H1 (cell line): ENCODE measurements at regions not wholly inside any gene's neighbourhood (a gene's known extent, or its start where the extent isn't known, plus 50 kb on each side); places are given as distances from the start of the nearest gene placed in this dataset.

ENCODE experiments used
- CTCF ChIA-PET: fragments of 300-600 bp; sonication (Branson Sonifier 250); formaldehyde crosslinking; loops from one replicate; lab custom pipeline; 2021; ENCODE audit not compliant: partially characterized antibody; lab: Charles Lee
- POLR2A ChIA-PET: fragments of 300-600 bp; sonication (Branson Sonifier 250); formaldehyde crosslinking; loops from one replicate; lab custom pipeline; 2021; ENCODE audit warnings: inconsistent platforms; ENCODE audit not compliant: partially characterized antibody; lab: Charles Lee
- DNase-seq, 2 experiments: peaks; one replicate each; pipeline versions ENCODE4 v3.0.0 to v3.0.0-alpha.2; 2010 to 2022; ENCODE audit warnings: low spot score in 2 of 2, low read depth in 1 of 2, mixed read lengths in 1 of 2
- FAIRE-seq: peaks from 2 replicates; lab custom pipeline; 2011; peaks lifted over from hg19 to GRCh38; lab: Jason Lieb, UNC
- H2AFZ ChIP-seq: 2 replicates; pipeline ENCODE4 v1.8.1; 2012; ENCODE audit warnings: low read length, inconsistent platforms
- H2AK5ac ChIP-seq: 2 replicates; pipeline ENCODE4 v1.6.1; 2013; ENCODE audit warnings: low read depth, low read length
- H2BK120ac ChIP-seq: replicated peaks from 2 replicates; pipeline ENCODE3; 2013; ENCODE audit warnings: low read depth, low read length, inconsistent platforms
- H2BK12ac ChIP-seq: 2 replicates; pipeline ENCODE4 v1.6.1; 2013; ENCODE audit warnings: low read depth, low read length
- H2BK15ac ChIP-seq: 2 replicates; pipeline ENCODE4 v1.6.1; 2013; ENCODE audit warnings: low read length
- H2BK20ac ChIP-seq: 2 replicates; pipeline ENCODE4 v1.6.1; 2013; ENCODE audit warnings: low read length
- H2BK5ac ChIP-seq: 2 replicates; pipeline ENCODE4 v1.6.1; 2013; ENCODE audit warnings: low read depth, low read length
- H3K14ac ChIP-seq: 2 replicates; pipeline ENCODE4 v1.6.1; 2013; ENCODE audit warnings: inconsistent platforms; ENCODE audit not compliant: insufficient read length
- H3K18ac ChIP-seq: 2 replicates; pipeline ENCODE4 v1.6.1; 2013; ENCODE audit warnings: low read length; ENCODE audit errors: extremely low read depth
- H3K23ac ChIP-seq: 2 replicates; pipeline ENCODE4 v1.6.1; 2013; ENCODE audit warnings: inconsistent platforms; ENCODE audit not compliant: insufficient read length
- H3K23me2 ChIP-seq: 2 replicates; pipeline ENCODE4 v1.6.1; 2013; ENCODE audit warnings: low read depth, low read length
- H3K27ac ChIP-seq: 2 replicates; pipeline ENCODE4 v1.6.1; 2011; ENCODE audit warnings: low read depth, low read length, inconsistent platforms
- H3K27me3 ChIP-seq, 4 experiments: replicated peaks in 1 of 4; 1 replicate in 1 of 4; 2 replicates in 3 of 4; pipeline versions ENCODE4 v1.6.1 to v1.8.1; 2011 to 2013; ENCODE audit warnings: low read length in 3 of 4, mild to moderate bottlenecking in 3 of 4, inconsistent platforms in 2 of 4, mixed read lengths in 2 of 4, moderate library complexity in 1 of 4; ENCODE audit not compliant: control insufficient read depth in 3 of 4, insufficient read depth in 3 of 4; ENCODE audit errors: extremely low read depth in 1 of 4
- H3K36me3 ChIP-seq, 4 experiments: 2 replicates each; pipeline versions ENCODE4 v1.6.1 to v1.8.1; 2011 to 2013; ENCODE audit warnings: mild to moderate bottlenecking in 4 of 4, low read length in 3 of 4, moderate library complexity in 2 of 4, control low read depth in 1 of 4, inconsistent platforms in 1 of 4; ENCODE audit not compliant: insufficient read depth in 4 of 4, control insufficient read depth in 2 of 4
- H3K4ac ChIP-seq: replicated peaks from 2 replicates; pipeline ENCODE3; 2013; ENCODE audit warnings: low read length, low read depth, mixed read lengths, inconsistent platforms; ENCODE audit not compliant: insufficient read length
- H3K4me1 ChIP-seq, 4 experiments: replicated peaks in 1 of 4; 1 replicate in 1 of 4; 2 replicates in 3 of 4; pipeline versions ENCODE4 v1.6.1 to v1.8.1; 2011 to 2013; ENCODE audit warnings: low read length in 3 of 4, inconsistent platforms in 2 of 4, mixed read lengths in 1 of 4; ENCODE audit not compliant: insufficient read depth in 4 of 4, control insufficient read depth in 3 of 4
- H3K4me2 ChIP-seq, 2 experiments: 2 replicates each; pipeline versions ENCODE4 v1.6.1 to v1.8.1; 2011 to 2013; ENCODE audit warnings: low read depth in 2 of 2, low read length in 2 of 2, control low read depth in 1 of 2, inconsistent platforms in 1 of 2, mild to moderate bottlenecking in 1 of 2; ENCODE audit not compliant: insufficient read depth in 1 of 2
- H3K4me3 ChIP-seq, 4 experiments: fragments of 200-600, 300-600 bp in 1 of 4; sonication (generic), shearing (Covaris generic), sonication (Bioruptor Twin) in 1 of 4; 2 replicates each; pipeline versions ENCODE4 v1.5.1 to v1.8.1; 2011 to 2016; ENCODE audit warnings: low read length in 4 of 4, low read depth in 3 of 4, control low read depth in 2 of 4, inconsistent platforms in 2 of 4, mild to moderate bottlenecking in 2 of 4, mixed read lengths in 1 of 4, moderate library complexity in 1 of 4; ENCODE audit not compliant: insufficient read depth in 2 of 4; ENCODE audit errors: extremely low read depth in 1 of 4
- H3K56ac ChIP-seq: replicated peaks from 2 replicates; pipeline ENCODE3; 2013; ENCODE audit warnings: low read depth, mild to moderate bottlenecking, mixed read lengths, low read length, inconsistent platforms; ENCODE audit not compliant: insufficient read length
- H3K79me1 ChIP-seq: 2 replicates; pipeline ENCODE4 v1.6.1; 2013; ENCODE audit warnings: low read depth, low read length, control low read depth
- H3K79me2 ChIP-seq, 2 experiments: 2 replicates each; pipeline versions ENCODE4 v1.6.1 to v1.8.1; 2012 to 2013; ENCODE audit warnings: low read length in 2 of 2, mild to moderate bottlenecking in 2 of 2, inconsistent platforms in 1 of 2; ENCODE audit not compliant: insufficient read depth in 2 of 2, control insufficient read depth in 1 of 2
- H3K9ac ChIP-seq, 4 experiments: replicated peaks in 1 of 4; 1 replicate in 1 of 4; 2 replicates in 3 of 4; pipeline versions ENCODE4 v1.6.1 to v1.8.1; 2011 to 2013; ENCODE audit warnings: low read depth in 3 of 4, low read length in 3 of 4, control low read depth in 2 of 4, mild to moderate bottlenecking in 2 of 4, moderate library complexity in 2 of 4, inconsistent platforms in 1 of 4; ENCODE audit errors: extremely low read depth in 1 of 4
- H3K9me3 ChIP-seq, 2 experiments: 2 replicates each; pipeline versions ENCODE4 v1.6.1 to v1.8.1; 2012 to 2013; ENCODE audit warnings: mild to moderate bottlenecking in 2 of 2, moderate library complexity in 2 of 2, control low read depth in 1 of 2, inconsistent platforms in 1 of 2, low read depth in 1 of 2, low read length in 1 of 2, mixed read lengths in 1 of 2; ENCODE audit not compliant: insufficient read depth in 2 of 2
- H4K20me1 ChIP-seq, 2 experiments: replicated peaks in 1 of 2; 2 replicates each; pipeline versions ENCODE3 to v1.8.1; 2011 to 2013; ENCODE audit warnings: inconsistent platforms in 2 of 2, low read length in 2 of 2, mild to moderate bottlenecking in 1 of 2; ENCODE audit not compliant: insufficient read depth in 2 of 2, control insufficient read depth in 1 of 2
- H4K5ac ChIP-seq: 2 replicates; pipeline ENCODE4 v1.6.1; 2013; ENCODE audit warnings: low read length, low read depth, mixed read lengths, inconsistent platforms; ENCODE audit not compliant: insufficient read length
- H4K8ac ChIP-seq: 2 replicates; pipeline ENCODE4 v1.8.0; 2013; ENCODE audit warnings: mild to moderate bottlenecking, moderate library complexity, low read length, inconsistent platforms; ENCODE audit not compliant: insufficient read depth; ENCODE audit errors: extremely low read depth
- H4K91ac ChIP-seq: replicated peaks from 2 replicates; pipeline ENCODE3; 2013; ENCODE audit warnings: low read length, mixed read lengths, inconsistent platforms; ENCODE audit not compliant: insufficient read length
- BACH1 ChIP-seq: IDR thresholded peaks from 2 replicates; pipeline ENCODE4 v1.6.1; 2012; ENCODE audit warnings: low read length, improper control_type of control experiment
- CHD1 ChIP-seq: IDR thresholded peaks from 2 replicates; pipeline ENCODE4 v1.6.1; 2012; ENCODE audit warnings: low read depth, low read length, improper control_type of control experiment
- CTBP2 ChIP-seq: IDR thresholded peaks from 2 replicates; pipeline ENCODE4 v1.7.0; 2011; ENCODE audit warnings: borderline replicate concordance, mild to moderate bottlenecking, moderate library complexity, mixed read lengths, low read length; ENCODE audit not compliant: insufficient read depth, insufficient read length
- E2F6 ChIP-seq: IDR thresholded peaks from 2 replicates; pipeline ENCODE4 v1.6.1; 2012; ENCODE audit warnings: inconsistent platforms
- GABPA ChIP-seq: IDR thresholded peaks from 2 replicates; pipeline ENCODE4 v1.6.1; 2011; ENCODE audit warnings: mild to moderate bottlenecking, low read length, moderate library complexity, borderline replicate concordance; ENCODE audit not compliant: insufficient read depth
- SRF ChIP-seq: IDR thresholded peaks from 2 replicates; pipeline ENCODE4 v1.6.1; 2011; ENCODE audit warnings: mild to moderate bottlenecking, low read depth, low read length, moderate library complexity
- ZNF274 ChIP-seq: IDR thresholded peaks from 2 replicates; pipeline ENCODE4 v1.7.0; 2012; ENCODE audit warnings: low read length, borderline replicate concordance; ENCODE audit errors: extremely low read depth

GRCh38 chr10:113287592-113287991 is 265.3 kb upstream of the HABP2 start:
- Histone ChIP-seq H4K91ac (no peak overlapping the region), H3K23ac (no peak overlapping the region)
- TF ChIP-seq CTBP2 (no peak), ZNF274 (no peak), GABPA (no peak), SRF (no peak), E2F6 (no peak), BACH1 (no peak), CHD1 (no peak)
- TF ChIP-seq, all 59 proteins: peak for 0
- no peak overlapping the region for H3K4me3 ChIP-seq
- no peaks in the 10 kb centered on the region for H4K20me1 ChIP-seq
- no peak overlapping the region for H4K8ac ChIP-seq
- ChIA-PET CTCF (interaction anchor here (1.2 to 1.9 kb wide), 2 partner anchors 10 to 12 kb away, joined by 3 to 5 read pairs; no protein-coding TSS in a partner anchor), POLR2A (no interaction called here)
- H2AFZ ChIP-seq: no peak overlapping the region
- no peak overlapping the region for H2BK120ac ChIP-seq
- H3K9ac ChIP-seq: no peak overlapping the region
- H3K4me2 ChIP-seq: no peak overlapping the region
- H3K79me1 ChIP-seq: no peaks in the 10 kb centered on the region
- H3K4ac ChIP-seq: no peak overlapping the region
- no peak overlapping the region for H3K18ac ChIP-seq
- no peak overlapping the region for H2BK5ac ChIP-seq
- no peak for DNase-seq
- H2AK5ac ChIP-seq: no peak overlapping the region
- FAIRE-seq: no peak
- no peak overlapping the region for H3K56ac ChIP-seq
- H3K27me3 ChIP-seq: no peaks in the 10 kb centered on the region; a peak in 1 of 7 replicates
- no peaks in the 10 kb centered on the region for H3K23me2 ChIP-seq
- H2BK15ac ChIP-seq: no peak overlapping the region
- no peaks in the 10 kb centered on the region for H3K36me3 ChIP-seq
- H3K4me1 ChIP-seq: no peaks in the 10 kb centered on the region
- H3K14ac ChIP-seq: no peak overlapping the region
- H3K79me2 ChIP-seq: no peaks in the 10 kb centered on the region
- no peak overlapping the region for H2BK12ac ChIP-seq
- H3K9me3 ChIP-seq: no peaks in the 10 kb centered on the region
- H3K27ac ChIP-seq: no peak overlapping the region
- H4K5ac ChIP-seq: no peak overlapping the region
- no peak overlapping the region for H2BK20ac ChIP-seq
